ENCODE measurements at regions not wholly inside any gene's neighbourhood (a gene's known extent, or its start where the extent isn't known, plus 50 kb on each side); places are given as distances from the start of the nearest gene placed in this dataset.

DNA sequence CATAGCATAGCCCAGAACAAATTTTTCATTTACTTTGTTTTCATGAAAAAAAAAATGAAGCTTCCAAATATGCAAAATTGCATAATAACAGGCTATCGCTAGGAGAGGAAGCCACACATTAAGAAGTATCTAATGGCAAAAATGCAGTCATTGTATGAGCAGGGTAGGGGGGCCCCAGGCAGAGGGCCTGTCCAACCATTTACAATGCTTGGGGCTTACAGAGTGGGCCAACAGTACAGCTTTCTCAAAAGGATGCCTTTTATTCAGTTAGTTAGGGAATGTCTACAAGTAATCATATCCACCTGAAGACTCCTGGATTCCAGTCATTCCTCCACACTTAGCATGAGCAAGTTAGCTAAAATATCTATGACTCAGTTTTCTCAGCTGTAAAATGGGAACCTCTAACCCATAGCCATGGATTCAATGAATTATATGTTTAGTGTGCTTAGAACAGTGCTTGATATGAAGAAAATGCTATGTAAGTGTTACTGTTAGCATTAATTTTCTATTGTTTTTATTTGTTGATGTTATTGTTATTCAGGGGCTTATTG, 117.7 kb downstream of the GAS1 start:
- no peak for DNase-seq

DNA sequence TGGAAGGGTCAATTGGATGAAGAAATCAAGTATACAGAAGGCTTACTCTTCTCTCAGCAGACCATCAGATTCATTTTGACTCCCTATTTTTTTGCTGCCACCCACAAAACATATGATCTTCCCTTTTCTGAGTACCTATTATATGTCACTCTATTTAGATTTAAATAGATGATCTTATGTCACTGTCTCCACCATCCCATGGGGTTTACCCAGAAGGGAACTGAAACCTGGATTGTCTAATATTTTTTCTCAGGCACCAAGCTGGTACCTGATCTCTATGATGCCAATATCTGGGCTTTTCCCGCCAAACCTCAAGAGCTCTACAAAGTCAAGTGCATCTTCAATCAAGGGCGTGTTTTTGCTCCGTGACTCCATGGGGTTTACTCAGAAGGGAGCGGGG, 118.7 kb downstream of the GAS1 start:
- DNase-seq: no peak

DNA sequence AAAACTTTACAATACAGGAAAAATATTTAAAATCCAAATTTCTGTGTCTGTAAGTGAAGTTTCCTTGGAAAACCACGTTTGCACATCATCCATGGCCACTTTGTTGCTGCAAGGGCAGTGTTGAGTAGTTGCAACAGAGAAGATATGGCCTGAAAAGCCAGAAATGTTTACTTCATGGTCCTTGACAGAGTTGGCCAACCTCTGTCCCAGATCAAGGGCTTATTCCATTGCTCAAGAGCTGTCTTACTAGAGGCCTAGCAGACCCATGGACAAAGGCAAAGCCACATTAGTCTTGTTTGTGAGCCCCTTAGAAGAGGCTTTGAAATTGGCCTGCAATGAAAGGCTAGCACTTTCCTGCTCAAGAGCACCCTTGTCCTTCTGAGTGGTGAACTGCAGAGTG, 119.4 kb downstream of the GAS1 start:
- DNase-seq: no peak

DNA sequence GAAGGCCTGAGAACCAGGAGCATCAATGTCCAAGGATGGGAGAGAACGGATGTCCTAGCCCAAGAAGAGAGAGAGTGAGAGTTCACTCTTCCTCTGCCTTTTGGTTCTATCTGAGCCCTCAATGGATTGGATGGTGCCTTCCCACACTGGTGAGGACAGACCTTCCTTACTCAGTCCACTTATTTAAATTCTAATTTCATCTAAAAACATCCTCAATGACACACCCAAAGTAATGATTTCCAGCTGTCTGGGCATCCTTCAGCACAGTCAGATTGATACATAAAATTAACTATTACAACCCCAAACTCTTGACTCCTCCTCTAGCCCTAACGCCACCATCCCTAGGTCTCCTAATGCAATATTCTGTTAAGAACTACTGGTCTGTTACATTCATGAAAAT, 122.0 kb downstream of the GAS1 start:
- no peak for DNase-seq

DNA sequence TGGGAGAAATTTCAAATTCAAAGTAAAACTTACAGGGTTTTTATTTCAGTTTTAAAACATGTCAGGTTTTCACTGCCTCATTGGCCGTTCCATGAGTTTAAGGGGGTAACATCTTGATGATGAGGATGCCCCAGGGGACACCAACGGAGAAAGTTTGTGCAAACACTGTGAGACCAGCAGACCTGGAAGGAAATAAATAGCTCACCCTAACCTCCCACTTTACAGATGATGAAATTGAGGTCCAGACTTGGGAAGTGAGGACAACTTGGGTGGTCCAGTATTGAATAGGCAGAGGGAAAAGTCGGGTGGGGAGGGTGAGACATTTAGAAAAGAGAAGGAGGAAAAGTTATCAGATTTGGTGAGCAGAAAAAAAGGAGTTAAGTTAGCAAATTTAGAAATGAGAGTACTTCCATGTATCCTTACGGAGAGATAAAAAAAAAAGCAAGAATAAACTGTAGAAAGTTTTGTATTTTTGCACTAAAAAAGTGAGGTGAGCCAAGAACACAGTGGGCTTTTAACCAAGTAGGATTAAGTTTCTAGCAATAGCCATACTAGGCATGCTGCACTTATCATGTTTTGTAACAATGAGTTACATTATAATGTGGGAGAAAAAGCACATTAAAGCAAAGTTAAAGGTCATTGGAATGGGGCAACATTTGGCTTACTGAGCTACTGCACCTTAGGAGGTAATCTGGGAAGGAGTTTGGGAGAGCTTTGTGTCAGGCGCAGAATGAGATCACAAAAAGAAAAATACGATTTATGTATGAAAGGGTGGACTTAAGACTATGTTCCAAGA, 125.1 kb downstream of the GAS1 start:
- no peak for DNase-seq

DNA sequence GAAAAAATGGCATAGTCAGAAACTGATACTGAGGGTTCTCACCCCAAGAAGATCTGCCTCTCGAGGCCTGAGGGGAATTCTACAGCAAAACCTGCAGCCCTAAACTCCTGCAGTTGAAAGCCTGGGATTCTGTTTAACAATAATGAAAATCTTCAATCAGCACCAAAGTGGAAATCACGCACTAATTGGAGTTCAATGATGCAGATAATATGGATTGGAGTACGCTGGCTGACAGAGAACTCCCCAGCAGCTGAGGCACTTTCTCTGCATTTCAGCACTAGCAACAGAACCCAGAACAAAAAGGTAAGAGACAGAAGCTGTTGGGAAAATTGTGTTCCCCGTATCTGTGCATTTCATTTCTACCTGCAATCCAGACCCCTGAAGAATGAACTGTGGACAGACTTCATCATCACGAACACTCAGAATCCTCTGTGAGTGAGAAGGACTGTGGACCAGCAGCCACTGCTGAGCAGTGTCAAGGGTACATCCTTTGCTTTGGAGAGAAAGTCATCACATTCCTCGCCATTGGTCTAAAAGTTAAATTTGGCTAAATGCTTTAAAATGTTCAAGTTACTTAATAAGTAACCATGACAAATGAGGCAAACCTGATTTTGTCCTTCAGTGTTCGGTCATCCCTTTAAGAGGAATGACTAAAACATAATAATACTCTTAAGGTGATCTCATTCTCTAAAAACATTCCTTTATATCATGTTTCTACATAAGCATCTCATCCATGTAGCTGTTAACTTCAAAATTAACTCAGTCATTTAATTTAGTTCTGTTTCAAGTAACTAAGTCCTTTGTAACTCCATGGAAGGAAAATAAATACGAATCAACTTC, 126.1 kb downstream of the GAS1 start:
- no peak for DNase-seq

DNA sequence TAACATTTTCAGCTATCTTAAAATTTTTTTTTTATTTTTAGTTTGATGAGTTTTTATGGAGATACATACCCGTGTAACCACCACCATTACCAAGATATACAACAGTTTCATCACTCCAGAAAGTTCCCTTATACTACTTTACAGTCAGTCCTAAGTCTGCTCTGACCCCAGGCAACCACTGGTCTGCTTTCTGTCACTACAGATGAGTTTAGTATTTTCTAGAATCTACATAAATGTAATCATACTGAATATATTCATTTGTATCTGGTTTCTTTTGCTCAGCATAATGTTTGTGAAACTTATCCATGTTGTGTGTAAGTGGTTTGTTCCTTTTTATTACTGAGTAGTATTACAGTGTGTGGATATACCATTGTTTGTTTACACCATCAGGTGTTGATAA, 127.8 kb downstream of the GAS1 start:
- no peak for DNase-seq

DNA sequence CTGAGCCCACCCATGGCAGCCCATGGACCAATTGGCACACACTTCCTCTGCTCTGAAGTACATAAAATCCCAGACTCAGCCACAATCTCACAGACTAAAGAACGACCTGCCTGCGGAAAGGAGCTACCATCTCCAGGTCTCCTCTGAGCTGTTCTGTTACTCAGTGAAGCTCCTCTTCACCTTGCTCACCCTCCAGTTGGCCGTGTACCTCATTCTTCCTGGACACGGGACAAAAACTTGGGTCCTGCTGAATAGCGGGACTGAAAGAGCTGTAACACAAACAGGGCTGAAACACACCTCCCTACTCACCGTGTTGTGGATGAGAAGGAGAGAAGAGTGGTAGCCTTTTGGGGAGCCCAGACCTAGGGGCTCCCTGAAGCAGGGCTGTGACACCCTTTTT, 128.7 kb downstream of the GAS1 start:
- no peak for DNase-seq

DNA sequence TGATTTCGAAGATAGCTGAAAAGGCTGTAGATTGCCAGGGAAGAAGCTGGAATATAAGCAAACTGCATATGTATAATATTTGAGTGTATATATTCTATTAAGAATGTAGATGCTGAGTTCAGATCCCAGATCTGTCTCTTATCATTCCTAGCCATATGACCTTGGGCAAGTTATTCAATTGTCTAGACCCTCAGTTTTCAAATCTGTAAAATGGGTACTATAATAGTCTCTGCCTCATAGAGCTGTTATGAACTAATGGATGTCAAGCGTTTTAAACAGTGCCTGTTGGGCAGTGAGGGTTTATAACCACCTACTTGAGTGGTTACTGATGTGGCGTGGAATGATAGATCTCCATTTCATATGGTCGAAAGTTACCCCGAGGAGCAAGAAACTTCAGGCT, 130.4 kb downstream of the GAS1 start:
- no peak for DNase-seq

DNA sequence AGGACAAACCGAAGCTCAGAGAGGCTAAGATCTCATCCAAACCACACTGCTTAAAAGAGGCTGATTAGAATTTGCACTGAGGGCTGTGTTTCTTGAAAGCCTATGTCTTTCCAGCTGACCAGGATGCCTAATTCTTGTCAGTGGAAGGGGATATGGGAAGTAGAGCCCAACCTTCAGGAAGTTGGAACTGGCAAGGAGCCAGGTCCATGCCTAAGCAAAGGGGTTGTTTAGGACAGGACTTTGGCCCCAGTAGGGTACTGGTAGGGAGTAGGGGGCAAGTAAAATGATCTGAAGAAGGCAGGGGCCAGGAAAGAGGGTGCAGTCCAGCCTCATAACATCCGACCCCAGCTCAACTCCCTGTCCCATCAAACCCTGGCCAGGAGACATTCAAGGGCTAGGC, 130.9 kb downstream of the GAS1 start:
- no peak for DNase-seq

DNA sequence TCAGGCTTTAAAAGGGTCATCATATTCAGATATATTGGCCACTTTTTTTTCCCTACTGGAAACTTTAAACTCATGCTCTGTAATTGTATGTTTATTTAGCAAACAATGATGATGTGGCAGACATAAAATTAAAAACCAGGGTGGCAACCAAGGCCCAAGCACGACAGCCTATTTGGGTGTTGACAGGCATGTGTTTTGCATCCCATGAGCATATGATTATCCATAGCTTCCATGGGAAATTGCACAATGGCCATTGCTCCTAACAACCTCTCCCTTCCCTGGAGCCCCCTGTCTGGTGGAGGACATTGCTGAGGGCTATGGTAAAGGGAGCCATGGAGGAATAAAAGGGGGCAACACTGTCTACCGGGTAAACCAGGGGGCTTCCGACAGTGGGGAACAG, 134.7 kb downstream of the GAS1 start:
- DNase-seq: no peak

DNA sequence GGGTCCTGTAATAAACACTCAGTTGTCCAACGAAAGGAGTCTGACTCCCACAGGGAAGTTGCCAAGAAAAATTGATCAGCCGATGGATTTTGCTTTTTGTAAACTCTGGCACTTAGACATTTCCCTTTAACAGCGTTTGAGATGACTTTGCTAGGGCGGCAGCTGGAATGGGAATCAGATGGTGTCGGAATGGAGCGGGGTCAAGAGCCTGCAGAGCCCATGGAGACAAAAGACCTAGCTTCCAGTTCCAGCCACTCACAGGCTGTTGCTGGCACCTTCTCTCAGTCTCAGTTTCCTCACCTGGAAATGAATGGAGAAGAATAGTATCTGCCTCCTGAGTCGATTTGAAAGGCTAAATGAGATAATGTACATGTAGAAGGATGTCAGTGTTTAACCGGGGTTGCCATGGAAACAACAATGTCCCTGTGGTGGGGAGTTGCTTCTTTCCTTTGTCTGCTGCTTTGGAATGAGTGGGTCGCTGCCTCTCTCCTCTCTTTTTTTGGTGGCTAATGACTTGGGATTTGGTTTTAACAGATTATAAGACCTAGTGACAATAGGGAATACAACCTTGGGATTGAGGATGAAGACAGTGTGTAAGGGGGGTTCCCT, 137.4 kb downstream of the GAS1 start:
- no peak for DNase-seq

DNA sequence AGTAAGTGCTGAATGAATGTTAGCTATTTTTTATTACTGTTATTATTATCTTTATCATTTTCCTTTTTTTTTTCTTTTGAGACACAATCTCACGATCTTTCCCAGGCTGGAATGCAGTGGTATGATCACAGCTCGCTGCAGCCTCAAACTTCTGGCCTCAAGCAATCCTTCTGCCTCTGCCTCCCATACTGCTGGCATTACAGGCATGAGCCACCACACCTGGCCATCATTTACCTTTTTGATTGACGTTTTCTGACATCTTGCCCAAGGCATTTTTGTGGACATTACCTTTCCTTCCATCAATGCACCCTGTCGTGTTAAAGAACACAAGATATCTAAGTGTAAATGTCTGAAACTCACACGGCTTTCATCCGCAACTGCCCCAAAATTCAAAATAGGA, 138.2 kb downstream of the GAS1 start:
- no peak for DNase-seq

DNA sequence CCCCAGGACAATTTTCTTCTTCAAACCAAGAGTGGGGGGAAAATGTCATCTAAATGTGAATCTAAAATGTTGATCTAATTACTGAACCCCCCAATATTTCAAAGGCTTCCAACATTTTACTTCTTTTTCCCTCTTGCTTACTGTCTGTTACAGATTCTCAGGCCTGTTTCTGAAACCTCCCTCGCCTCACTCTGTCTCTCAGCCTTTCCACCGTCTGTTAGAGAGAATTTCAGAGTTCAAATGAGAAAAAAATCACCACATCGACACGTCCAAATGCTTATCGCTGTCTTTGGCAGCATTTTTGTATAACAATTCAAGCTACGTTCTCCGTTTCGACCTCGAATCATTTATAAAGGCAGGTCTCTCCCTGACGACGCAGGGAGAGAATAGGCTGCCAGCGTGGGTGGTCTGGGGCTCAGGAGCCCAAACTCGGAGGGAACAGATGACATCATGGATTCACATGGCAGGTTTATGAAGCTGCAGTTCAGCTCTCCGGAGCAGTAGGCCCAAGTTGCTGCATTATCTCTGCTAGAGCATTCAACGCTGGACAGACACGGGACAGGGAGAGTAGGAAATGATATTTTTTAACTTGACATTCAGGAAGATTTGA, 139.8 kb downstream of the GAS1 start:
- no peak for DNase-seq

DNA sequence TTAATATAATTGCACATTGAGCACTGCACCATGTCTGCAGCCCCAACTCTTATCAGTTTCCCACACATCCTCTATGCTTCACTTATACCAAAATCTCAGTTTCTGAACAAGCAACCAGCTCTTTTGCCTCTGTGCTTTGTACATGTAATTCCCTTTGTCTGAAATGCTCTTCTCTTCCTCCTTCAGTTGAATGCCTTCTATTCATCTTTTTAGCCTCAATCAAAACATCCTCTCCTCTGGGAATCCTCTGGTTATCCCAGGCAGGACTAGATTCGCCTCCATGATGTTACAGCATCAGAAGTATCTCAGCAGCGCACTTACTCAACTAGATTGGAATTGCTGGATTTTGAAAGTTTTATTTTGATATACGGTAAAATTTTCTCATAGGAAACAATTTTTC, 143.3 kb downstream of the GAS1 start:
- DNase-seq: no peak

DNA sequence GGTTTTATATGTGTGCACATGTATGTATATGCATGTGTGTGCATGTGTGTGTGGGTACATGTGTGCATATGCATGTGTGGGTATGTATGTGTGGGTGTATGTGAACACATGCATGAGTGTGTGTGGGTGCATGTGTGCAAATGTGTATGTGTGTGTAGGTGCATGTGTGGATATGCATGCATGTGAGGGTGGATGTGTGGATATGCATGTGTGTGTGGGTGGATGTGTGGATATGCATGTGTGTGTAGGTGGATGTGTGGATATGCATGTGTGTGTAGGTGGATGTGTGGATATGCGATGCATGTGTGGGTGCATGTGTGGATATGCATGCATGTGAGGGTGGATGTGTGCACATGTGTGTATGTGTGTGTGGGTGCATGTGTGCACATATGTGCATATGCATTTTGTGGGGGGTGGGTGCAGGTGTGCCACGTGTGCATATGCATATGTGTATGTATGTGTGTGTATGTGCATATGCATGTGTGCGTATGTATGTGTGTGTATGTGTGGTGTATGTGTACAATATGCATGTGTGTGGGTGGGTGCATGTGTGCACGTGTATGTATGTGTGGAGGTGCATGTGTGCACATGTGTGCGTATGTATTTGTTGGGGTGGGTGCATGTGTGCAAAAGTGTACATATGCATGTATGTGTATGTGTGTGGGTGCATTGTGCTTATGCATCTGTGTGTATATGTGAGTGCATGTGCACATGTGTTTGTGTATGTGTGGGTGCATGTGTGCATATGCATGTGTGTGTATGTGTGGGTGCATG, 144.2 kb downstream of the GAS1 start:
- no peak for DNase-seq

DNA sequence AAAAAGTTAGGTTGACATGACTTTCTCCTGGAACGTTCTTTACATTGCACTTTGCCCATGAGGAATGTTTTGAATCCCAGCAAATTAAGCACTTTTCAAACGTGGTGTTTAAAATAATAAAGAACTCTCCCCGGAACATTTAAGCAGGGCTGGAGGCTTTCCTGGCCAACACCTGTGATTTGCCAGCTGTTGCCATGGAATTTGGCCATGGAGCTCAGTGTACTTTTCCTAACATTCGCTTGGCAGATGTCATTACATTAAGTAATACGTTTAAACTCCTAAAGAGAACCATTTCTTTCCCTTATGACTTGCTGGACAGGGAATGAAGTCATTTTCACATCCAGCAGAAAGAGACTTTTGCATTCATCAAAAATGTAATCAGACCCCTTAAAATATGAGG, 146.1 kb downstream of the GAS1 start:
- no peak for DNase-seq

DNA sequence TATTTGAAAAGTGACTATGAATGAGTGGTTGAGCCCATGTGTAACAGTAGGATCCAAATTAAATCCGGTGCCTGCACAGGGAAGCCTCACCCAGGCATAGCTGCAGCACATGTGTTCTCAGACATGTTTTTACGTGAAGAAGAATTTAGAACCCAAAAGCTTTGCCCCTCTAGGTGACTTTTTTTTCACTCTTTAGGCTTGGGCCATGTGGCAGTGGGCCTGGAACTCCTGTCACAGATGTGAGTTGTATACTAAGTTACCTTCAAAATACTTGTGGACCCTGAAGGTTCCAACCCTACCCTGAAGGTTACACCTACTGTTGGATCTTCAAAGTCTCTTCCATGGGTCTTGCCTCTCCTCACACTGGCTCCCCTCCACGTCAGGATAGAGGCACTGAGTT, 146.6 kb downstream of the GAS1 start:
- no peak for DNase-seq

DNA sequence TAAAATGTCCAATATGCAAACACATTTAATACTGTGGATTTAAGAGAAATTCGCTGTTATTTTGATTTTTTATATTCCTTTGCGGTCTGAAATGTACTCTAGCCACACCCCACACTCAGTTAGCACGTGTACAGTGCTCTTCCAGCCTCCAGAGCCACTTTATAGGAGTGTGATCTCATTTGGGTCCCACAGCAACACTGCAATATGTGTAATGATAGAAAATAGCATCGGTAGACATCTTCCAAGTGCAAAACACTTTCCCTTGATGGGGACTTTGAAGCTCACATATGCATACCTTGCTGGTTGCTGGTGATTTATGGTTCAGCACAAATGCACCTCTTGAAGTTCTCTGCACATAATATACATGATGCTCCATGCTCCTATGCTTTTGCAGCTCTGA, 148.3 kb downstream of the GAS1 start:
- DNase-seq: no peak

DNA sequence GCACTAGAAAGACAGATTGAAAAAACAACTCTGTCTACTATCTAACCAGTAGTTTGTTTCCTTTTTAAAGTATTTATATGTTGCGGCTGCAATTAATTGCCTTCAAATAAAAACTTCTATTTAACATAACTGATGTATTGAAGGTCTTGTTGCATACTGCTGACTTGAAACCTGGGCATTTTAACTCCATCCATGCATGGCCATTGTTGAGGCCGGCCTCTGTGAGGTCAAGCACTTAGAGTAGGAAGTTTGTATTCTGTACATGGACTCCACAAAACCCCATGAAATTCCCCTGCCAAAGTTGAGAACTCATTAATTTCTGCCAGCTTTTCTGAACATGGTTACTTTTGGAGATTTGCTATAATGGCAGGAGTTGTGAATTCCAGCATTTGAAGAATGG, 150.6 kb downstream of the GAS1 start:
- DNase-seq: no peak

DNA sequence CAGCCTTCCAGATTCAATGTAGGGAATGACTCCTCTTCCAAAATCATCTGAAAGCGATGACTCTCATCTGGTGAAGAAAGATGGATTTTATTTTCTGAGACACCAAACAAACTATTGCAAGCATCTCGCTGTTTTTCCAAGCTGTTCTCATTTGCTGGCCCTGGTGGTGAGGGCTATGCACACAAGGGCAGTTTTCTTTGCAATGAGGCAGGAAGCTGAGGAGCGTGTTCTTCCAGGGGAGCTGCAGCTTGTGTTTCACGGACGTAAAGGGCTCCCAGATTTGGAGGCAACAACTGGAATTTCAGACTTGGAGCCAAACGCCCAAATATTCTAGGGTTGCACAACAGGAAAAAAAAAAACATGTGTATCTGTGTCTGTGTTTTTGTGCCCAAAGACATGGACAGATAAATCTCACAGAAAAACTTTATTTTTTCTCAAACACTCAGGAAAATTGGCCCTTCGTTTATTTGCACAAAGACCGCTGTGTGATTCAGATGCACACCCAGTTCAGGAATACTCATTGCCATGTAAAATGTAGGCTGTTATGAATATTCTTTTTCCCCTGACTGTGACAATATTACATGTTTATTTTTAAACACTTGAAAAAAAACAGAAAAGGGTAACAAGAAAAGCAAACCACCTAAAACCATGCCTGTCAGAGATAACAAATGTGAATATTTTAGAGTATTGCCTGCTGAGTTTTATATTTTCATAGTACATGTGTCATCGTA, 151.3 kb downstream of the GAS1 start:
- DNase-seq: no peak

DNA sequence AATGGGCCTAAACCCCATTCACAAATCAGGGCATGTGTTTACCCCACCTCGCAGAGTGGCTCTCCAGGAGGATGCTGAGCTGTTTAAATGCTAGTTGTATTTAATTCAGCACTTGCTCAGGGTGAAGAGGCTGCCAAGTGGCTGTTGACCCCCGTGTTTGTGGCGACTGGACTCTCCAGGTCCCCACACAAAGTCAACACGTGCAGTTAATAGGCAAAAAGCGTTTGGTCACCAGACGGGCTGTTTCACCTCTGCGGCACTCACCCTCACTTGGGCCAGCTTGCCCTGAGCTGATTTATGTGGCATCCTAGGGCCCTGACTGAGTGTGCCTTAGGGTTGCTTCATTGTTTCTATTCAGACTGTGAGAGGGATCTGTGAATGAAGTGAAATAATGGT, 152.3 kb downstream of the GAS1 start:
- DNase-seq: no peak

All from CD4-positive, alpha-beta T cell treated with Interleukin-1 beta for 1 hour (primary cell).